DMS79 (cell line): ENCODE measurements at regions not wholly inside any gene's neighbourhood (a gene's known extent, or its start where the extent isn't known, plus 50 kb on each side); places are given as distances from the start of the nearest gene placed in this dataset.

Experiments
- DNase-seq: peaks from one replicate; lab custom pipeline; 2025; lab: John Stamatoyannopoulos, UW

DNA sequence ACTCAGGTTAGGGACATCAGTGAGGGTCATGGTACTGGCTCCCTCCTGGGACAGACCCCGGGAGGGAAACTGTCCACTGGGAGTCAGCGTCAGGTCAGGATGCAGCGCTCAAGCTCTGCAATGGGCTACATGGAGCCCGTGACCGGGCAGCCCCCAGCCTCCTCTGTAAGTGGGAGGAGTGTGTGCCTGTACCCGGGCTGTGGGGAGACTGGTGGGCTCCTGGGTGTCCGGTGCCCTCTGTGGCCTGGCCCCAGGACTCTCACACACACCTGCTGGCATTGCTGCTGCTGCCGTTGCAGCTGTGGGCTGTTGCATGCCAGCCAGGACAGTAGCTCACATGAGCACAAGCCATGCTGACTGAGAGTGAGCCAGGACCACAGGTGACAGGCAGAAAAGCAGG is 630.3 kb downstream of the TBC1D22A start:
- DNase-seq, result no peak

DNA sequence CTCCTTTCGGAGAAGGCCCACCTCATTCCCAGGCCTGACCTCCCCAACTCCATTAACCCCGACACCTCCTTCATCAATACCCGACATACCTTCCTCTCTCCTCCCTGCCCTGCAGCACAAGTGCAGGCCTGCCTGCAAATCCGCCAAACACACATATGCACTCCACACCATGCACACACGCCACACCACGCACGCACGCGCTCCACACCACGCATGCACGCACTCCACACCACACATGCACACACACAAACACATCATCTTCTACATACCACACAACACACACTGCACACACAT is 629.6 kb downstream of the TBC1D22A start:
- no peak for DNase-seq

DNA sequence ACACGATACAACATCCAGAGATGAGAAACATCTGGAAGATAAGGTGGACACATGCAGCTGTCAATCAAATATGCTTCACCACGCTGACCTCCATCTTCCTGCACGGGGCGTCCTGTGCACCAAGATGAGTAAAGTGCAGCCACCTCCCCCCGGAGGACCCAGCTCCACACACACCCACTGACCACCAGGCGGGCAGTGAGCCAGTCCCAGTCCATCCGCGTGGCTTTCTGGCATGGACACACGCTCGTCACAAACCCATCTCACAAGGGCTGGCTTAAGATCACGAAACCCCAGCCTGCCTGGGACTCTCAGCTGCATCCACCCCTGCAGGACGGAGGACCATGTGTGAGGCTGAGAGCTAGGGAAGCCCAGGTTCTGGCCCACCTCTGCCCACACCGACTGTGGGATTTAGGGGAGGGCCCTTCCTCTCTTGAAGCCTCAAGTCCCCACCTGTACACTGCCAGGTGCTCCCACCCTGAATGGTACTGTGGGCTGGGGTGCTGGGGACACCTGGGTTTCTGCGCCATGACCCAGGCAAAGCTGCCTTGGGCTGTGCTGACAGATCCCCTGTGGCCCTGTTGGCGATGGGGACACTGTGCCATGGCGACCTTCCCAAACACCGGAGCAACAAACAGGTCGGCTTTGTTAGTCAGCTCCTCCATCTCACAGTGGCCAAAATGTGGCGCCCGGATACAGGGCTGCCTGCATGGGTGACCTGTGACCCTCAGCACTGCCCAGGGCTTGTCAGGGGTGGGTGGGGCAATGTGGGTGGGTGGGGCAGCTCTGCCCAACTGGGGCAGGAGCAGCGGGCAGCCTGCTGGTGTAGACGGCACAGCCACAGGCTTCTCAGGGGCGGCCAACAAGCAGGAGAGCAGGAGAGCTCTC is 629.0 kb downstream of the TBC1D22A start:
- DNase-seq, result no peak

DNA sequence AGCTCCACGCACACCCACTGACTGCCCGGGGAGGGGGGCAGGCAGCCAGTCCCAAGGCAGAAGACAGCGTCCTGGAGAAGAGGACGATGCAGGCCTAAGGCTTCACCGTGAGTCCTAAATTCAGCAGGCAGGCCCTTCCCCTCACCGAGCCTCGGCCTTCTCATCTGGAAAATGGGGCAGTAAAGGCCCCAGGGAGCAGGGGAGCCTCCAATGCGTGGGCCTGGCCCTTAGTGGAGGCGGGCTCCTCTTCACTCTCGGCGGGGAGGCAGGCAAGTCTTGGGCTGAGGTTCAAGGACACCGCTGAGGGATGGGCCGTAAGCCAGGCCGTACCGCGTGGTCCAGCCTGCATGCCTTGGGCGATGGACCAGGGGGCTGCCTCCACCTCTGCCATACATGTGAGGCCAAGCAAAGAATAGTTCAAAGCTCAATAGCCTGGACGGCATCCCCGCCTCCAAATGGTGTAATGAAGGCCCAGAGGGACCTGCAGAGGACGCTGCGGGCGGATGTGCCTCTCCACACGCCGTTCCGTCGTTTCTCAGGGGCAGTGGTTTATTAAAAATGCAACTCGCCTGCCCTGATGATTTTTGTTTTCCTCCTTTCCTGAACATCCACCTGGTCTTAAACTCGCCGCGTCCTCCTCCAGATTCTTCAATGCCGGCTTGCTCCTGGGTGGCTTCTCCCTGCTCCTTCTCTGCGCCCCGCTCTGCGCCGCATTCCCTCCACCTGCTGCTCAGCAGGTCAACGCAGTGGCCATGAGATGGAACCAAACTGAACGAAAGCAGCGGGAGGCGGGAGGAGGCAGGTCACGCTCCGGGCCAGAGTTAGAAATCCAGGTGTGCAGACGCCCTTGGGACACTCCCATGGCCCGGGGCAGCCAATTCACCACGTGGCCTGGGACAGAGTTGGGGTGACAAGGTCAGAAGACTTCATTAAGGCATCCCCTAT is 627.8 kb downstream of the TBC1D22A start:
- no peak for DNase-seq

DNA sequence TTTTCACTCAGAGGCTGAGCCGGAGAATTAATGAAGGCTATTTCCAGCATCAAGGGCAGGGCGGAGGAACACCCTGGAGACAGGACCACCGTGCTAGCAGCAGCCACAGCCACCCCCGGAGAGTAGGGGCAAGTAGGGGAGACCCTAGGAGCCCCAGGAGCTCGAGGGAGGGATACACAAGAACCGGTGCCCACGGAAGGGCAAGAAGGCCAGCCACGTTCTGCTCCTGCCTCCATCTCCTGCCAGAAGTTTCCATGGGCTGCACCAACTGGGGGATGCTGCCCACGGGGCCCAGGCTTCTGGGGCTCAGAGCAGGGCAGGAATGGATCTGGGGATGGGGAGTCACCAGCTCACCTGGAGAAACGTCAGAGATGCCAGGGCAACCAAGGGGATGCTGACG is 626.8 kb downstream of the TBC1D22A start:
- no peak for DNase-seq

DNA sequence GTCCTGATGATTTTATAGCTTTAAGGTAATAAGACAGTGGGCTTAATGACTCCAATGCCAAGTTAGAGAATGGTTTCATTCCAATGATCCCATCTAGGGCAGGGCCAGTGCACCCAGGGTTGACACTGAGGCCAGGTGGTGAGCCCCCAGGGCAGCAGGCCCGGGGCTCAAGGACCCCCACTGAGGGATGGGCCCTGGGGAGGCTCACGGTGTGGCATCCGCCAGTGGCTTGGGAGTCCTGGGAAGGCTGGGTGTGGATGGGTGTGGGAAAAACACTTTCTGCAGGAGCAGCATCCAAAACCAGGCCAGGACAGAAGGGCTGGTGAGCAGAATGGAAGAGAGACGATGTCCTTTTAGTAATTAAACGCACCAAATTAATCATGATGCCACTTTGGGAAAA is 626.3 kb downstream of the TBC1D22A start:
- DNase-seq, result no peak

DNA sequence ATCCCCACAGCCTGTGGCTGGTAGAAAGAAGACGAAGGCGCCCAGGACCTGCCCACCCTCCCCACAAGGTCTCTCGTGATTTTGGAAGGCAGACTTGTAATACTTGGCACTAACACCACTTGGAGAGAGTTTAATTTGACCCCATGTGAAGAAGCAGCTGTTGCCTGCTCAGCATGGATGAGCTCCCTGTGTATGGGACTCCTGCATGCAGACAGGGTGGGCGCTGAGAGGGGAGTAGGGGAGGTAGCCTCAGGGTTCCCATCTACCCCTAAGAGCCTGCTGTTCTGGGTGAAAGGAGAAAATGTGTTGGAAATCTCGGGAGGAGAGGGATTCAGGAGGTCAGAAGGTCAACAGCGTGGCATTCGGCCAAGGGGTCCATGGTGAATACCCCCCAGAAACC is 625.9 kb downstream of the TBC1D22A start:
- DNase-seq, result no peak

DNA sequence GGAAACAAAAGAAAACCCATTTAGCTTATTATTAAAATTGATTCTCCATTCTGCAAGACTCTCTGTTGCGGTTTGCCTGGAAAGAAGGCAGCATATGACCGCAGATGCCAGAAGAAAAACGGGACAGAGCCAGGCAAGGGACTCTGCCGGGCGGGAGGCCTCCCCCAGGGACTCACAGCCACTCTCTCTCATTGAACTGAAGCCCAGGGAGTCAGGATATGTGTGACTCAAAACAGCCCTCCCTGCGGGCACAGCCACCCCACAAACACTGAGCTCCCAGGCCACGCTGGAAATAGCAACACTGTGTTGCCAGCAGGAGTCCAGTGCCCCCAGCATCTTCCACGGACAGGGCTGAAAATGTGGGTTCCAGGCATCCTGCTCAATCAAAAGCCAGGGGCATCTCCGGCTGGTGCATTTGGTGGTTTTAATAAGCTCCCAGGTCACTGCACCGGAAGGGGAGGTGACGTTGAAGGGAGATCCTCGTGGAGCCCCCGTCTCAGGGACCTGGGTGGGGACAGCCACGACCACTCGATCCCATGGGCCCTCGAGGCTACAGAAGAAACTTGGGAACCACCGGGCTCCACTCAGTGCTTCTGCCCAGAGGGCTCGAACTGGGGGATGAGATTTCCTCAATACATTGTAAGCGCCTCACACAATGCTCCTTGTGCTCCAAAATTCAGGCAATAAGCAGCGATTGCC is 624.5 kb downstream of the TBC1D22A start:
- no peak for DNase-seq

DNA sequence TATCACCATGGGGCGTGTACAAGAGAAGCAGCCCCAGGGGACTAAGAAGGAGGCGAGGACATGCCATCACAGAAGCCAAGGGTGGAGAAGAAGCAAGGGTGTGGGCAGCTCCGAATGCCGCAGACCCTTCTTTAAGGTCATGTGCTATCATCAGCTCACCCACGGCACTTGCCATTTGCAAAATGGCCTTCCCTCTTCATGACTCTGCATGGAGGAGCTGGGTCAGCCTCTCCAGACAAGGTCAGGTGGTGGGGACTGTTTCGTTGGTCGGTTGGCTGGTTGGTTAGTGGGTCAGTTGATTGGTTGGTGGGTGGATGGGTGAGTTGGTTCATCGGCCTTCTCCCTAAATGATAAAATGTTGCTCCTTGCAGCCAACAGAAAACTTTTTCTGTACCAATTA is 622.5 kb downstream of the TBC1D22A start:
- no peak for DNase-seq

DNA sequence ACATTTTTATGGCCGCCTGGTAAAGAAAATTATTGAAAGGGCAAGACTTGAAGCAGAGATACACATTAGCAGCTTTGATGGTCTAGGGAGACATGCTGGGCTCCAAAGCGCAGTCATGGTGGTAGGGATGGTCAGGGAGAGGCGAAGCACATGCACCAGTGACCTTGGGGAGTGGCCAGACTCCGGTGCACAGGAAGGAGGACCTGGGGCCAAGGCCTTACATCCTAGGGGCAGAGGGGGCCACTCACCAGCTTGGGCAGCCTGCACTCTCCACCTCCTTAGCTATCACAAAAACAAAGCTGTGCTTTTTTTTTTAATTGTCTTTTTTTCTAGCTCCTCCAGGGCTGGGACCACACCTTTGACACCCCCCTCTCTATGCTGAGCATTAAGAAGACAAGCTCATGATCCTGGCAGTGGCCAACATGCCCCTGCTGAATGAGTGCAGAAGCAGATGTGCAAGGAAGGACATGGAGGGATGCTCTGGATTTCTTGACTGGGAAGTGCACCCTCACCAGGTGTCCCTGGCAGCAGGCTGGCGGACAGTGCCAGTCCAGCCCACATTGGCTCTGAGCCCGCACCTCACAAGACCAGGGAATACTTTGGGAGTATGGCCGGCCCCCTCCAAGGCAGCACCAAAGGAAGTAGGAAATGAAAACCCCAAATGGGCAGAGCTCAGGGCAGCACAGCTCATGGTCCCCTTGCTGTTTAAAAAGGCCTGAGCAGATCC is 619.9 kb downstream of the TBC1D22A start:
- no peak for DNase-seq

DNA sequence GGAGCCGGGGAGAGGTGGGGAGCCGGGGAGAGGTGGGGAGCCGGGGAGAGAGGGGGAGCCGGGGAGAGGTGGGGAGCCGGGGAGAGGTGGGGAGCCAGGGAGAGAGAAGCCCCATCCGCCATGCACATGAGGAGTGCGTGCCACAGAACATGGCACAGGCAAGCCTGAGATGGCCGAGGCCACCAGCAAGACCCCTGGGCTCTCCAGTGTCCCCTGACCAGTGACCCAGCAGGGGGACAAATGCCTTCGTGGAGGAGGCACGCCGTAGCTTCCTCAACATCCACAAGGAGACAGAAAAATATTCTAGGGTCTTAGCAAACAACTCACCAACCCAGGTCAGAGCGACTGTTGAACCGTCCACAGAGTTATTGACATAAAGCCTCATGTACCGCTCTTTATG is 618.8 kb downstream of the TBC1D22A start:
- no peak for DNase-seq

DNA sequence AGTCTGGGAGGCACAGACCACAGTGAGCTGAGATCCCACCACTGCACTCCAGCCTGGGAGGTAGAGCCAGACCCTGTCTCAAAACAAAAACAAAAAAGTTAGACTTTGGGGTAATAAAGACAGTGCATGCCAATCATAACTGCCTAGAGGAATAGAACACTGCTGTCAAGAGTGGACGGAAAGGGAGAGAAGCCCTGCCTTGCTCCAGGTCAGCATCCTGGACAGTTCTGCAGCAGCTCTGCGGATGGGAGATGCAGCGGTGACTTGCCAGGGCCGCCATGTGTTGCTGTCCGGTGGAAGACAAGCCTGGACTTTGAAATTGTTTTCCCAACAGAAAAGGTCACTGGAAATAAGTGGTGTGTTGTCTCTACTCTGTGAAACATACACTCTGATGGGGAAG is 618.2 kb downstream of the TBC1D22A start:
- DNase-seq, result no peak

DNA sequence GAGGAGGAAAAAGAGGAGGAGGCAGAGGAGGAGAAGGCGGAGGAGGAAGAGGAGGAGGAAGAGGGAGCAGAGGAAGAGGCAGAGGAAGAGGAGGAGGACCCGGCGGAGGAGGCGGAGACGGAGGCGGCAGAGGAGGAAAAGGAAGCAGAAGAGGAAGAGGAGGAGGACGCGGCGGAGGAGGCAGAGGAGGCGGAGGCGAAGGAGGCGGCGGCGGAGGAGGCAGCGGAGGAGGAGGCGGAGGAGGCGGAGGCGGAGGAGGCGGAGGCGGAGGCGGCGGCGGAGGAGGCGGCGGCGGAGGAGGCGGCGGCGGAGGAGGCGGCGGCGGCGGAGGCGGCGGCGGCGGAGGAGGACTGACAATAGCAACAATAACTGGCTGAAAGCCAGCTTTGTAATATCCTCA is 616.6 kb downstream of the TBC1D22A start:
- no peak for DNase-seq

DNA sequence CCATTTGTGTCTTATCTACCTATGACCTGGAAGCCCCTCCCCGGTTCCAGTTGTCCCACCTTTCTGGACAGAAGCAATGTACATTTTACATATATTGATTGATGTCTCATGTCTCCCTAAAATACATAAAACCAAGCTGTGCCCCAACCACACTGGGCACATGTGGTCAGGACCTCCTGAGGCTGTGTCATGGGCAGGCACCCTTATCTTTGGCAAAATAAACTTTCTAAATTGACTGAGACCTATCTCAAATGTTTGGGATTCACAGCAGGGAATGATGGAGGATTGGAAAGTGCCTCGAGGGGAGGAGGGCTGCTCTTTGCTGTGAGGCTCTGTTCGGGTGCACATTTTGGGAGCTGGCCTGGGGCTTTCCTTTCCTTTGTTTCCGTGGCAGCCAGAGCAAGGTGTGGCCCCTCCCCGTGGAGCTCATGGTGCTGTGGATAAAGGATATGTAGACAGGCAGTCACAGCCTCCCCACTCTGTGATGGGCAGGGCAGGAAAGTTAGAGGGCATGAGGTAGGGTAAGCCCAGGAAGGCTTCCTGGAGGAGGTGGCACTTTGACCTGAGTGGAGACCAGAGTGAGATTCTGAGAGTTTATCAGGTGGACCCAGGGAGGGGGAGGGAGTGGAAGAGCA is 615.6 kb downstream of the TBC1D22A start:
- no peak for DNase-seq

DNA sequence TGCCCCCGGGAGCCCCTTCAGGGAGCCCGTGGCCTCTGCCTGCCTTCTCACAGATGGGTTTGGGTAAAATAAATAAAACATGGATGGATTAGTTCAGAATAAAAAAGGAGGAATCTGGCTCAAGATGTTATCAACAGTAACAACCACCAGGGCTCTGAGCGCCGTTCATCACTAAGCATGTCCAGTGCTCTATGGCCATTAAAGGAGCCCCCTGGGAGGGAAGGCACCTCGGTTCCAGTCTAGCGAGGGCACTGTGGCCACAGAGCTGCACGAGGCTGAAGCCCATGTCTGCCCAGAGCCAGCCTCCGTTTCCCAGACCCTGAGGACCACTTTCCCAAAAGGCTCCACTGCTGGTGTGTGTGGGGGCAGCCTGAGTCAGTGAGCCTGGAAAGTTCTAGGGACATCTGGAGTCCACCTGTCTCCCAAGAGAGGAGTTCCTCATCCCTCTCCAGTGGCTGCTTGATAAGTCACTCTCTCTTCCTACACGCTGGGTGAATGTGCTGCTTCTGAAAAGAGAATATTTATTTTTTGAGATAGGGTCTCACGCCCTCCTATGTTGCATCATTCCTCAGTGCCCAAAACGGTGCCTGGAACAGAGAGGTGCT is 614.6 kb downstream of the TBC1D22A start:
- no peak for DNase-seq

DNA sequence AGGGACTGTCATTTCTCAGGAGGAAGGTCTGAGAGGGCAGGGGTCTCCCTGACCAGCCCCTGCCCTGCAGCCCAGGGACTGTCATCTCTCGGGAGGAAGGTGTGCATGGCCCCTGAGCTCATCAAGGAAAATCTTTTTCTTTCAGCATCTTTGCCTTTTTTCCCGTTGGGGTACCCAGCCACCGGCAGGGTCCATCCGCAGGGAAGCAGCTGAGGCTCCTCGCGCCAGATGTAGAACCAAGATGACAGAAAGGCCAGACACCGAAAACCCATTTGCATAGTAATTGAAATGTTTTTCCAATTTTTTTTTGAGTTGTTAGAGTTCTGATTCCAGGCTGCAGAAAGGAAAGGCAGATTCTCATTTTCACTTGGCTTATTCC is 613.9 kb downstream of the TBC1D22A start:
- DNase-seq, result no peak

DNA sequence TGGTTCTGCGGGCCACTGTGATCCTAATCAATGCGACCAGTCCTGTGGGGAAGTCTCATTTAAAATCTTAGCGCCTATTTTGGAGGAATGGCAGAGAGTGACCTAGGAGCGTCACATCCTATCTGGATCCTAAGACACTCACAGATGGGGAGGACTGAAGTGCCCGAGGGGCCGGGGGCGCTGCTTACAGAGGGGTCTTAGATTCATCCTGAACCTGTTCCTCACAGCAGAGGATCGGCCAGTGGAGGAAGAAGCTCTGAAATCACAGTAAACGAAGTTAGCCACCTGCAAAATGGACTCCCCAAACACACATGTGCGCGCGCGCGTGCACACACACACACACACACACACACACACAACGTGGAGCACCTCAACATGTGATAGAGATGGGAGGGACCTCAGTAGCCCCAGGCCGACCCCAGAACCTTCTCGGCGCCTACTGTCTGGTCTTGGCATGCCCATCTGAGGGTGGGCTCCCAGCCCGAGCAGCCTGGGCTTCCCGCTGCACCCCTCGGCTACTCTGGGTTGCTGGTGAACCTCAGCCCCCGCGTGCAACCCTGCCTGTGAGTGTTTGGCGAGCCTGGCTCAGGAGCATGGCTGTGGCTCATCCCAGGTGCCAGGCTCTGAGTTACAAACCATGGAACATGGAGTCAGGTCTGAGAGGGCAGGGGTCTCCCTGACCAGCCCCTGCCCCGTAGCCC is 613.3 kb downstream of the TBC1D22A start:
- no peak for DNase-seq

DNA sequence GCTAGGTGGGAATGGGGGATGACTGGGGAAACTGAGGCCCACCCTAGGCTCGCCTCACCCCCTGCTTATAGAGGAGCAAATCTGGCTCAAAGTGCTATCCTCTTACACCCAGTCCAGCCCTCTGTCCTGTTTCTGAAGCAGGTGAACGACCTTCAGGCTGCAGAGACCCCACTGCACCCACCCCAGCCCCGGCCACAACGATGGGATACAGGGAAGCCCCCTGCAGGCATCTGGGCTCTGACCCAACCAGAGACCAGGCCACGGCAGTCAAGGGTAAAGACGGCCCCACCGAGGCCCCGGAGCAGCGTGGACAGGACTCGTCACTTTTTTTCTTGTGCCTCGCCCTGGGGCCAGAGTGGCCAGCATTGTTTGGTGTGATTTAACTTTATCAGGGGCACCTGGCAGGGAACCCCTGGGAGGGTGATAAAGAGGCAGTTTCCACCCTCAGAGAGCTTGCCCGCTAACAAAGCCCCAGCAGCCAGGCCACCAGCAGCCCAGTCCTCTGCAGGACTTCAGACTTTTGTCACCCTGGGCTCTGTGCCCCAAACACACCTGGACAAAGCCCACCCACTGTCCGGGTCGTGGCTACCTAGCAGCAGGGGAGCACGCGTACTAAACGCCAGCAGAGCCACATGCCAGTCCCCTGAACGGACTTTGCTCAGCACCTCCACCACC is 612.6 kb downstream of the TBC1D22A start:
- no peak for DNase-seq

DNA sequence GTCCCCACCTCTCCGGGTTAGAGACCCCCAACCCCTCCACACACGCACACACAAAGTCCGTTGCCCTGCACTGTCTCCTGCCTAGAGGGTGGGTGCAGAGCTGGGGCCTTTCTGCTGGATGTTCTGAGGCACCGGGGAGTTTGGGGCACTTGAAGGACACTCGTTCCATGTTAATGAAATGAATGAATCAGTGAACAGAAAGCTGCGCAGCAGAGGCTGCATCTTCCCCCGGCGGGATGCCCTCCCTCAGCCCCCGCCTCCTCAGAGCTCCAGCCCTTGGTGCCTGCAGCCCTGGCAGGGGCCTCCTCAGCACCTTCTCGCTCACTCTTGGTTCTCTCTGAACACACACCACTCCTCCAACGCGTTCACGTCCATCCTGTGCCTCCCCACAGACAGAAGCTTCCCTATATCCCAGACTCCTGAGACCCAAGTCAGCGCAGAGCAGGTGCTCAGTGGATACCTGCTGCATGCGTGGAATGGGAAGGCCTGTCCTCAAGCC is 611.9 kb downstream of the TBC1D22A start:
- no peak for DNase-seq
